ENCODE measurements at regions not wholly inside any gene's neighbourhood (a gene's known extent, or its start where the extent isn't known, plus 50 kb on each side); places are given as distances from the start of the nearest gene placed in this dataset.

DNA sequence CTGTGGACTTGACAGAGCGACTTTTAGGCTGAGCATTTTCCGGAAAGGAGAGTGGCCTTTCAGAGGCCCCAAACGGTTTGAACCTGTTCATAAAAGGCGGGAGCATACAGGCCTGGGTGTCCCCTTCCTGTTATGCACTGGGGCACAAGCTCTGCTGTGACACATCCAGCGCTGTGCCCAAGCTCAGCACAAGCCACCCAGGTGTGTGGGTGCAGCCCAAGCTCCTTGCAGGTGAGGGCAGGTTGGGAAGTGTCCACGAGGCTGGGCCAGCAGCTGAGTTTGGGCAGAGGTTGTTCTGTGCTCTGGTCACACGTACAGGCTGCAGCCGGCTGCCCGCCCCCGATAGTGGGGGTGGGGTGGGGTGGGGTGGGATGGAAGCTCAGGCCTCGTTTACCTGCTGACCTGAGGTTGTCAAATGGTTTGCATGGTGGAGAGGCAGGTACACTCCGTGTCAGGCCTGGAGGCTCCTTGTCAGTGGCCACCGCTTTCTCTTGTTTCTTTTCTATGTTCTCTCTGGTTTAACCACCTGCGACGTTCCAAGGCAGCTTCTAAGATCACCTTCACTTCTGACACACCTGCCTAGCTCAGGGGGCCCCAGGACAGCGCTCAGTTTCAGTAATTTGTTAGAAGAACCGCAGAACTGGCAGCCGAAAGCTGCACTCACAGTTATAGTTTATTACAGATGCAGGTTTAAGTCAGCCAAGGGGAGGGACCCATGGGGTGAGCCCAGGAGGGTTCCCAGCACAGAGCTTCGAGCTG lies 194.7 kb upstream of the CIBAR2 start:
- no peak overlapping the region for H3K4me3 ChIP-seq (ENCODE audit: control insufficient read depth, low read depth, low read length)
- no peak for DNase-seq (ENCODE audit: low read depth)
- no peak for TF ChIP-seq CTCF (IDR thresholded peaks at IDR 0.05; ENCODE audit: control insufficient read depth, insufficient read depth, low read depth, low read length, missing control alignments)

- H3K4me3 ChIP-seq (ENCODE audit: control insufficient read depth, low read depth, low read length) = no peak overlapping the region
- TF ChIP-seq CTCF (IDR thresholded peaks at IDR 0.05; ENCODE audit: control insufficient read depth, insufficient read depth, low read depth, low read length, missing control alignments) = no peak
- DNase-seq (ENCODE audit: low read depth) = no peak
Measured at GRCh38 chr16:85307552-85308364, 195.5 kb upstream of the CIBAR2 start.

DNA sequence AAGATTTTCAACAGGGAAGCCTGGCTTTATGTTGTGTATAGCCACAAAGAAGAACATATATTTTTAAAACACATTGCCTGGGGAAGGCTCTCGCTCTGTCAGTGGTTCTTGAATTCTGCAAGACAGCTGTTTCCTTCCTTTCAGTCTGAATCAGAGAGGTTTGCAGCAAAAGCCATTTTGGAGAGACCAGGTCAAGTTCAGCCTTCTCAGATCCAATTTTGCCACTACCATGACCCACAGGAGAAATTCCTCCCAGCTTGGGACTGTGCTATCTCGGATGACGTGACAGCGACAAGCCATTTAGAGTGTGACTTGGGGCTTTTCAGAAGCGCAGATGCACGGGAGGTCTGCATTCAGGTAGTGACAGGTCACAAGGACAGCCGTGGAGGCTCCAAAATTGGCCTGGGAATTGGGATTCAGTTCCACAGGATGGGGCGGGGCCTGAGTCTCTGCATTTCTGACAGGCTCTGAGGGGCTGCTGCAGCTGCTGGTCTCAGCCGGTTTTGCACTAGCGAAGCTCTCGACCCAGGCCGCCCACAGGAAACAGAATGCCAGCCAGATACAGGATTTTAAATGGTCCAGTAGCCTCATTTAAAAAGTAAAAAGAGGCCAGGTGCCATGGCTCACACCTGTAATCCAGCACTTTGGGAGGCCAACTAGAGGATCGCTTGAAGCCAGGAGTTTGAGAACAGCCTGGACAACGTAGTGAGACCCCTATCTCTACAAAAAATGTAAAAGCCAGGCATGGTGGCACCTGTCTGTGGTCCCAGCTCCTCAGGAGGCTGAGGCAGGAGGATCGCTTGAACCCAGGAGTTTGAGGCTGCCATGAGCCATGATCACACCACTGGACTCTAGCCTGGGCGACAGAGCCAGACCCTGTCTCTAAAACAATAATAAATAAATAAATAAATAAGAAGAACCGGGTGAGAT lies 196.6 kb upstream of the CIBAR2 start:
- H3K4me3 ChIP-seq (ENCODE audit: control insufficient read depth, low read depth, low read length) = no peak overlapping the region
- no peak for DNase-seq (ENCODE audit: low read depth)
- no peak for TF ChIP-seq CTCF (IDR thresholded peaks at IDR 0.05; ENCODE audit: control insufficient read depth, insufficient read depth, low read depth, low read length, missing control alignments)

DNA sequence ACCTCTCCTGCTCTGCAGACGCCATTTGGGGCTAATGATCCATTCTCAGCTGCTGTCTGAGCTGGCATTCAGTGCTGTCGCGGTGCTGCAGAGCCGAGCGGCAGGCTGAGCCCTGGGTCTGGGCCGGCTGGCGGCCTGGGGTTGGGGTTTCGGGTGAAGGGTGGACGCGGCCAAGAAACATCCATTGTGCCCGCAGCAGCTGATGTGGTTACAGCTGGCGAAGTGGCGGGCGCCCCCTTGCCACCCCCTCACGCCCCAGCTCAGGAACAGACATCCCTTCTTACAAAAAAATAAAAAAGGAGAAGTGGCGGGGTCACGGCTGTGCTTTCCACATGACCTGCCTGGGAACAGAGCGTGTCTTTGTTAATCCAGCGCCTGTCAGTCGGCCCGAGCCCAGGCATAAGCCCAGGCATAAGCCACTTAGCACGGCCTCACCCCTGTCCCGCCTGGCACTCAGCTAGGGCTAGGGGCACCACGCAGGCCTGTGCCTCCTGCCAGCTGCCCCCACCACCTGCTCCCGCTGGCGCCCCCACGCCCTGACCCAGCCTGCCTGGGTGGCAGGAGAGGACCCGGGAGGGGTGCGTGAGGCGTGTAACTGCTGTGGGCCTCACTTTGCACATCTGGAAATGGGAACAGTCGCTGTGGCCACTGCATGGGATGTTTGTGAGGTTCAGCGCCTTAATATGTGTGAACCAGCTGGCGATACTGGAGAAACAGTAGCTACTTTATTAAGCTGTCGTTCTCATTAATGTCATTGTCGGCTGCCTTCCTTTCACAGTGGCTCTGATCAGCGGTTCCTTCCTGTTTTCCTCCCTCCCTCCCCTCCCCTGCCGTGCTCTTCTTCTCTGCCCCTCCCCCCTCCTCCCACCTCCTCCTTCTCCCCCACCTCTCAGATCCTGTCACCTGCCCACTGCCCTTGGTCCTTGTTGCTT lies 197.7 kb upstream of the CIBAR2 start:
- TF ChIP-seq CTCF (IDR thresholded peaks at IDR 0.05; ENCODE audit: control insufficient read depth, insufficient read depth, low read depth, low read length, missing control alignments) = no peak
- DNase-seq (ENCODE audit: low read depth) = no peak
- no peak overlapping the region for H3K4me3 ChIP-seq (ENCODE audit: control insufficient read depth, low read depth, low read length)

- no peak for DNase-seq (ENCODE audit: low read depth)
- no peak overlapping the region for H3K4me3 ChIP-seq (ENCODE audit: control insufficient read depth, low read depth, low read length)
- TF ChIP-seq CTCF (IDR thresholded peaks at IDR 0.05; ENCODE audit: control insufficient read depth, insufficient read depth, low read depth, low read length, missing control alignments) = no peak
Measured at GRCh38 chr16:85310868-85311585, 198.8 kb upstream of the CIBAR2 start.
